ENCODE measurements at regions not wholly inside any gene's neighbourhood (a gene's known extent, or its start where the extent isn't known, plus 50 kb on each side); places are given as distances from the start of the nearest gene placed in this dataset.

DNA sequence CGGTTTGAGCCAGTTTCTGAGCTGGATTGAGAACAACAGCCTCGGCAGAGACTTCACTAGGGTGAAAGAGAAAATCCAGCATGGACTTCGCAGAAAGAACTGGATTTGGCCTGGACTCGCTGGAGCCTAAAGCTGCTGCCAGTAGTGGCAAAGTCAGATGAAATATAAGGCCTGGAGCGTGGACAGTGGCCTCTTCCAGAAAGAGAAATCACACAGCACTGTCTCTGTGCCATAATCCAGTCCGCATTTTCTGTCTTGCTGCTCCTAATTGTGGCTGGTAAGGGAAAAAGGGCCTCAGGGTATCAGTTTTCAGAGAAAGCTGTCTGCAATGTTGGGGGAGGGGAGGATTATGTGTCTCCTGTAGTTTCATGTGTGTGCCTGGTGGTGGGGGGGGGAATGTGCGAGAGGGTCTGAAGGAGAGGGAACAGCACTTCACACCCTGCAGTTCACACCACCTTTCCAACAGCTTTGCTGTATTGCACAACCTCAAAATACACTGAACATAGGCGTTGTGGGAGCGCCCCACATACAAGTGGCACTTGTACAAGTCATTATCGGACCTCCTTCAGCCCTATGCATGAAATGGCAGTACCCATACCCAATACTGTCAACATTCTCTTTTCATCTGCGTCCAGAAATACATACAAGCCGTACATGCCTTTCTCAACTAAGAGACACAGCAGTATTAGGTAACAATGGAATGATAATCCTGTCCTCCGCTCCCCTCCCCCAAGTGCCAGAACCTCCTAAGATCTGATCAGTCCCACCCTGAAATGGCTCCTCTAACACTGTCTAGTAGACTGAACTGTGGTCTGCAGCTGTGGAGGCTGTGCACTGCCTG lies 107.5 kb upstream of the ATF7IP start:
- peak overlapping the region; percentile 76 to 94 for H3K27ac ChIP-seq (ENCODE audit: low read depth in 2 of 2, low read length in 2 of 2)
- peak overlapping the region in 2 of 3 donors; percentile 14 to 32 for H3K4me3 ChIP-seq (ENCODE audit: low read length in 3 of 3)
- H3K9me3 ChIP-seq (ENCODE audit: control insufficient read depth in 2 of 3, insufficient read depth in 1 of 3, low read length in 3 of 3) = no peaks in the 10 kb centered on the region
- no peaks in the 10 kb centered on the region for H3K36me3 ChIP-seq (ENCODE audit: control insufficient read depth in 2 of 3, insufficient read depth in 3 of 3, low read length in 3 of 3)
- FAIRE-seq = no peak
- intact Hi-C loops (cut with DNase I) = no loop called here
- H3K9ac ChIP-seq (ENCODE audit: low read length in 3 of 3) = peak overlapping the region in 1 of 3 donors; percentile 2
- TF ChIP-seq, protein P1, sequence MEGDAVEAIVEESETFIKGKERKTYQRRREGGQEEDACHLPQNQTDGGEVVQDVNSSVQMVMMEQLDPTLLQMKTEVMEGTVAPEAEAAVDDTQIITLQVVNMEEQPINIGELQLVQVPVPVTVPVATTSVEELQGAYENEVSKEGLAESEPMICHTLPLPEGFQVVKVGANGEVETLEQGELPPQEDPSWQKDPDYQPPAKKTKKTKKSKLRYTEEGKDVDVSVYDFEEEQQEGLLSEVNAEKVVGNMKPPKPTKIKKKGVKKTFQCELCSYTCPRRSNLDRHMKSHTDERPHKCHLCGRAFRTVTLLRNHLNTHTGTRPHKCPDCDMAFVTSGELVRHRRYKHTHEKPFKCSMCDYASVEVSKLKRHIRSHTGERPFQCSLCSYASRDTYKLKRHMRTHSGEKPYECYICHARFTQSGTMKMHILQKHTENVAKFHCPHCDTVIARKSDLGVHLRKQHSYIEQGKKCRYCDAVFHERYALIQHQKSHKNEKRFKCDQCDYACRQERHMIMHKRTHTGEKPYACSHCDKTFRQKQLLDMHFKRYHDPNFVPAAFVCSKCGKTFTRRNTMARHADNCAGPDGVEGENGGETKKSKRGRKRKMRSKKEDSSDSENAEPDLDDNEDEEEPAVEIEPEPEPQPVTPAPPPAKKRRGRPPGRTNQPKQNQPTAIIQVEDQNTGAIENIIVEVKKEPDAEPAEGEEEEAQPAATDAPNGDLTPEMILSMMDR (IDR thresholded peaks at IDR 0.05; ENCODE audit: borderline replicate concordance, extremely low read depth, insufficient read depth) = no peak
- no peaks in the 10 kb centered on the region for H3K27me3 ChIP-seq (ENCODE audit: control insufficient read depth, insufficient read depth, low read length)
- peaks cover 15 to 25% (median 22%) of the 10 kb centered on the region in 3 donors for H3K4me1 ChIP-seq (ENCODE audit: control insufficient read depth in 2 of 3, insufficient read depth in 2 of 3, low read depth in 1 of 3, low read length in 3 of 3)
- peak; percentile 96 to 99 (median 96) for DNase-seq

DNA sequence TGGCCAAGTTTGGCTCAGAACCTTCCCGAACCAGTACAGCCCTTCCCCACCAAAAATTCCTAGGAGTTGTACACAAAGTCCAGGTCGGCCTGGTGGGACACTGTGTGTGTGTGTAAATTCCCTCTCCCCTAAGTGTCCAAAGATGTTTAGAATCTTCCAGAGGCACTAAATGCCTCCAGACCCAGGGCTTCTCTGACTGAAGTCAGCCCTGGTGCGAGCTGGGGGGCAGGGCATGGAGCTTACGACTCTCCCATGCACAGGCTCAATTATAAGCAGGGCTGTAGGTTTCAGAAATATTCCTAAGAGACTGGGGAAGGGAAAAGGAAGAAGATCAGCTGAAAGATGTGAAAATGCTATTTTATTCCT lies 106.9 kb upstream of the ATF7IP start:
- no peak for FAIRE-seq
- TF ChIP-seq, protein P1 (IDR thresholded peaks at IDR 0.05; ENCODE audit: borderline replicate concordance, extremely low read depth, insufficient read depth) = no peak
- Histone ChIP-seq H3K4me1 (ENCODE audit: control insufficient read depth in 2 of 3, insufficient read depth in 2 of 3, low read depth in 1 of 3, low read length in 3 of 3) (peaks cover 15 to 25% (median 22%) of the 10 kb centered on the region in 3 donors), H3K9me3 (ENCODE audit: control insufficient read depth in 2 of 3, insufficient read depth in 1 of 3, low read length in 3 of 3) (no peaks in the 10 kb centered on the region), H3K36me3 (ENCODE audit: control insufficient read depth in 2 of 3, insufficient read depth in 3 of 3, low read length in 3 of 3) (no peaks in the 10 kb centered on the region), H3K27me3 (ENCODE audit: control insufficient read depth, insufficient read depth, low read length) (no peaks in the 10 kb centered on the region), H3K9ac (ENCODE audit: low read length in 3 of 3) (no peak overlapping the region), H3K4me3 (ENCODE audit: low read length in 3 of 3) (peak overlapping the region in 1 of 3 donors; percentile 14), H3K27ac (ENCODE audit: low read depth in 2 of 2, low read length in 2 of 2) (peak overlapping the region; percentile 76 to 94)
- intact Hi-C loops (cut with DNase I) = no loop called here
- no peak for DNase-seq

DNA sequence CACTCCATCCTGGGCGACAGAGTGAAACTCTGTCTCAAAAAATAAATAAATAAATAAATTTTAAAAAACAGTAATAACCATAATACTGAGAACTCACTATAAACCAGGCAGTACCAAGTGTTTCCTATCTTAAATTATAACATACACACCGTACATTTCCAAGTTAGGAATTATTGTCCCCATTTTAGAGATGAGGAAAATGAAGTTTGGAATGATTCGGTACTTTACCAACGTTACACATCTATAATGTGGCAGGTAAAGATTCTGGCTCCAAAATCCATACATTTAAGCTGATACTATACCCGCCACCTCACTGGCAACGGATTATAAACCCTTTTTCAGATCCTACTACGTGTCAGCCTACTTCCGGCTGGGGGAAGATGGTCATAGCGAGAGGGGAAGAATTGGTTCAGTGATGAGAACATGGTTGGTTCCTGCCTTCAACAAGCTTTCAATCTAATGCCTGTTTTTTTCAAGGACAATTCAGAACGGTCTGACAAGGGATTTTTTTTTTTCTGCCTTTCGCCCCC lies 105.9 kb upstream of the ATF7IP start:
- Histone ChIP-seq H3K9me3 (ENCODE audit: control insufficient read depth in 2 of 3, insufficient read depth in 1 of 3, low read length in 3 of 3) (peaks cover 0 to 5% (median 0%) of the 10 kb centered on the region in 3 donors), H3K4me3 (ENCODE audit: low read length in 3 of 3) (no peak overlapping the region), H3K9ac (ENCODE audit: low read length in 3 of 3) (no peak overlapping the region), H3K4me1 (ENCODE audit: control insufficient read depth in 2 of 3, insufficient read depth in 2 of 3, low read depth in 1 of 3, low read length in 3 of 3) (peaks cover 15 to 25% (median 22%) of the 10 kb centered on the region in 3 donors), H3K36me3 (ENCODE audit: control insufficient read depth in 2 of 3, insufficient read depth in 3 of 3, low read length in 3 of 3) (no peaks in the 10 kb centered on the region), H3K27me3 (ENCODE audit: control insufficient read depth, insufficient read depth, low read length) (no peaks in the 10 kb centered on the region), H3K27ac (ENCODE audit: low read depth in 2 of 2, low read length in 2 of 2) (peak overlapping the region; percentile 81 to 87)
- FAIRE-seq = no peak
- intact Hi-C loops (cut with DNase I) = no loop called here
- TF ChIP-seq, protein P1 (IDR thresholded peaks at IDR 0.05; ENCODE audit: borderline replicate concordance, extremely low read depth, insufficient read depth) = no peak
- no peak for DNase-seq
